ENCODE measurements at regions not wholly inside any gene's neighbourhood (a gene's known extent, or its start where the extent isn't known, plus 50 kb on each side); places are given as distances from the start of the nearest gene placed in this dataset.
"Not testable (repeated sequence)": the region's sequence is repeated elsewhere in the genome, so short reads cannot be mapped to it uniquely, and the experiment has no call there.

DNA sequence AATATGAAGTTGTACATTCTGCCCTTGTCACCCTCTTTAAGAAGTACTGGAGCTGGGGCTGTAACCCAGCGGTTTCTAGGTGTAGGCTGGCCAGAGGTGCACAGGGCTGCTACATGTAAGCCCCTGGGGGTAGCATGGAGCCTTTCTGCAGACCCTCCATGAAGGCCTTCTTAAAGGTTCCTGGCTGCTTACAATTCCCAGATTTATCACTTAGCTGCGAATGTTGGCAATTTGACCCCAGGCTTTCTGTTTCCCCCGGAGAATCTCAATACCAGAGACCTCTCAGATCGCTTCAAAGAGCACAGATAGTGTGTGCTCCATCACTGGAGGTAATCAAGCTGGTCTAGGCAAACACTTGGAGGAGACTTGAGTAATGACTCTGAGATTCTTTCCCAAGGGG is 309.4 kb downstream of the CBLN1 start:
- DNase-seq, result no peak

- no peak for DNase-seq
Observed at GRCh38 chr16:48971571-48972077, 310.0 kb downstream of the CBLN1 start.

DNA sequence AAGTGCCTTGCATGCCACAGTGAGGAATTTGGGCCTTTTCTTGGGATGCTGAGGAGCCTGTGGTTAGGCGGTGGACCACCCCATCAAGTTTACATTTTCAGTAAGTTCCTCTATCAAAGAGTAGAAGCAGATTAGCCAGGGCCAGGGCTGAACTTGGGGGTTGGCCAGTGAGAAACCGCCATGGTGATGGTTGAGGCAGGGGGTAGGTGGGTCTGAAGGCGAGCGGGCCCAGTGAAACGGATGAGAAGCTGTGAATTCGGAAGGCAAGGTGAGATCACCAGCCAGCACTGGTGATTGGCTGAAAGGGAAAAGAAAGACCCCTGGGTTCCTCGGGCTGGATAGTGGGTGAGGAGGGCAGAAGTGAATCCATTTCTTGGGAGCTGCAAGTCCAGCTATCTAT is 311.4 kb downstream of the CBLN1 start:
- no peak for DNase-seq

GRCh38 chr16:48969611-48970010 is 312.0 kb downstream of the CBLN1 start:
- no peak for DNase-seq

DNA sequence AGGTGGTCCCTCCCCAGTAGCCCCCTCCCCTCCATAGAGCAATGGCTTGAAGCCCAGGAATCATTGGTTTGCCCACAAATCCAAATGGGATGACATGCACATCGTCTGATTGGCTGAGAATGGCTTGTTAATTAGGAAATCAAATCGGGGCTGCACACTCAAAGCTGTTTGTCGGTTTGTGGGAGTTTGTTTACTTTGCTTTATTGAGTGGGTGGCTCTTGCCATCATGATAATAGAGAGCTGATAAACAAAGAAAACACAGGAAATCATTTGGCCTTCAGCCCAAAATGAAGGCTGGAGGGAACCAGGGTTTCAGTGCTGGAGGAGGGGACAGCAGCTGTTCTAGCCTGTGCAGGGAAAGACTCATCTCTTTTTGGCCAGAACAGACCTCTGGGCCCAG is 316.3 kb downstream of the CBLN1 start:
- DNase-seq, result no peak

DNA sequence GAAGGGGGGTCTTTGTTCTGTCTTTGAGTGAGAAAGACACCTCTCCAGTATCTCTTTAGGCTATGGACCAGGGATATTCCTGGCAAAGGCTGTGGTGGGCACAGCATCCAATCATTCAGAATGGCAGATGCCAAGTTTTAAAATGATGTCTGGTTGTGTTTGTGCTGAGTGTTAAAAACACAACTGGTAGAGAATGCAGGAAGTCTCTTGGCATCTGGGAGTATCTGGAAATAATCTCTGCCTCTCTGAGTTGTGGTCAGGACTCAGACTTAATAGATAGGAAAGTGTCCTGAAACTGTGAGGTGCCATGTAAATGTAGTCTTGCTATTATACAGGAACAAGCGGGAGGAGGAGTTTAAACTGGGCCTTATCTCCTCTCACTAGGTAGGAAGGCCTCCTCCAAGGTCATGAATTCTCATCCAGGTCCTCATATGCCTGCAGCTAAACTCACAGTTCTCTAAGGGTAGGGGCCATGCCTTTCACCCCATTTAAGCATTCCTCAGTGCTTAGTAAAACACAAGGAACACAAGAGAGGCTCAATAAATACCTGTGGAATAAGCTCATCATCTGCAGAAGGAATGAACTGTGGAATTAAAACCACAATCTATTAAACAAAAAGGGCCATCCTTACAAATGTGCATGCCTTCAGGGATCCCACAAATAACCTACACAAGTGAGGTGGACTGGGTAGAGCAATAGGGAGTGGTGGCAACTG is 317.6 kb downstream of the CBLN1 start:
- no peak for DNase-seq

DNA sequence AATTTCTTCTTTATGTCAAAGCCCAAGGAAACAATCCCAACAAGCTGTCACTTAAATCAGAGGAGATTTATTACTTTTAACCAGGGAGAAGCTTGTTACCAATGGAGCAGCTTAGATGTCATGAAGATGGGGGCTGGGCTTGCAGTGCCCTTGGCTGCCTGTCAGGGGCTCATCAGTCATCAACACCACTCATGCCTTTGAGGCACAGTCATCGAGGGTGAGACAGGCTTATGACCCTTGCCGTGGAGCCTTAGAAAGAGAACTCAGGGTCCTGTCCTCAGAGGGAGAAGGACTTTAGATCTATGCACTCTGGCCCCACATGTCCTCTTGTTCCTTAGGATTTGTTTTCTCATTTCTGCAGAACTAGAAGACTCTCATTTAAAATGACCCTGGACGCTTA is 318.3 kb downstream of the CBLN1 start:
- no peak for DNase-seq

GRCh38 chr16:48961546-48961945 is 320.1 kb downstream of the CBLN1 start:
- no peak for DNase-seq

- DNase-seq, result no peak
Observed at GRCh38 chr16:48960830-48961229, 320.8 kb downstream of the CBLN1 start.

- no peak for DNase-seq
Observed at GRCh38 chr16:48959747-48960146, 321.9 kb downstream of the CBLN1 start.

DNA sequence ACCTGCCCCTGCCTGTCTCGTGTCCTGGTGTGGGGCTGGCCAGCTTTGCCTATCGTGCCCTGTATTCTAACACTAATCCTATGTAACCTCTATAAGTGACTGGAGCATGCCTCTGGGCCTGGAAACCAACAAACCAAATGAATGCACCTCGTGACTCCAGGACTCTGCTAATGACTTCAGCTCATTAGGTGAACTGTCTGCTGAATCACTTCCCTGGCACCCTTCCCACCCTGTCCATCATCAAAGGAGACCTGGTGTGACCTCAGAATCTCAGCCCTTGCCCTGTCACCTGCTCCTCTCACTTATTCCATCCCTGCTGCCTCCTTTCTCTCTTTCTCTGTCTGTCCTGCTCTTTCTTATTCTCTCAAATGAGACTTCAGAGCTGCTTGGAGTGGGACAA is 322.4 kb downstream of the CBLN1 start:
- DNase-seq, result no peak

- no peak for DNase-seq
Observed at GRCh38 chr16:48958681-48959080, 323.0 kb downstream of the CBLN1 start.

- DNase-seq, result no peak
Observed at GRCh38 chr16:48956620-48957019, 325.0 kb downstream of the CBLN1 start.

- no peak for DNase-seq
Observed at GRCh38 chr16:48955837-48956236, 325.8 kb downstream of the CBLN1 start.

DNA sequence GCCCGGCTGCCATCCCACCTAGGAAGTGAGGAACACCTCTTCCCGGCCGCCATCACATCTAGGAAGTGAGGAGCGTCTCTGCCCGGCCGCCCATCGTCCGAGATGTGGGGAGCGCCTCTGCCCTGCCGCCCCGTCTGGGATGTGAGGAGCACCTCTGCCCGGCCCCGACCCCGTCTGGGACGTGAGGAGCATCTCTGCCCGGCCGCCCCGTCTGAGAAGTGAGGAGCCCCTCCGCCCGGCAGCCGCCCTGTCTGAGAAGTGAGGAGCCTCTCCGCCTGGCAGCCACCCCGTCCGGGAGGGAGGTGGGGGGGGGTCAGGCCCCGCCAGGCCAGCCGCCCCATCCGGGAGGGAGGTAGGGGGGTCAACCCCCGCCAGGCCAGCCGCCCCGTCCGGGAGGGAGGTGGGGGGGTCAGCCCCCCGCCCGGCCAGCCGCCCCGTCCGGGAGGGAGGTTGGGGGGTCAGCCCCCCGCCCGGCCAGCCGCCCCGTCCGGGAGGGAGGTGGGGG is 330.0 kb downstream of the CBLN1 start:
- DNase-seq, result not testable (repeated sequence)

DNA sequence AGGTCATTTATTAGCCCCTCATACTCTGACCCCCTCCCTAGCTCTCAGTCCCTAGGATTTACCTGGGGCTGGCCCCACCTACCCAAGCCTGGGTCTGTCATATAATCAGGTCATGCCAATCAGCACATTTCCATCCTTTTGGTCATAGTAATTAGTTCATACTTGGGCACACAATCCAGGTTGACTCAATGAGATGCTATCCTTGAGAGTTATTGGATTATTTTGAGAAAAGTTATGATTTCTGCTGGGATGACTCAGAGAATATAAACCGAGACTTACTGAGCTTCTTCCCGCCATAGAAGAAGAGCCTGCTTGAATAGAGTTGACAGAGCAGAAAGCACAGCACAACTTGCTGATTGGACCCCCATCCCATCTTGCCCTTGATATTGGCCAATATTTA is 331.5 kb downstream of the CBLN1 start:
- DNase-seq, result no peak

GRCh38 chr16:48949636-48950035 is 332.0 kb downstream of the CBLN1 start:
- no peak for DNase-seq

DNA sequence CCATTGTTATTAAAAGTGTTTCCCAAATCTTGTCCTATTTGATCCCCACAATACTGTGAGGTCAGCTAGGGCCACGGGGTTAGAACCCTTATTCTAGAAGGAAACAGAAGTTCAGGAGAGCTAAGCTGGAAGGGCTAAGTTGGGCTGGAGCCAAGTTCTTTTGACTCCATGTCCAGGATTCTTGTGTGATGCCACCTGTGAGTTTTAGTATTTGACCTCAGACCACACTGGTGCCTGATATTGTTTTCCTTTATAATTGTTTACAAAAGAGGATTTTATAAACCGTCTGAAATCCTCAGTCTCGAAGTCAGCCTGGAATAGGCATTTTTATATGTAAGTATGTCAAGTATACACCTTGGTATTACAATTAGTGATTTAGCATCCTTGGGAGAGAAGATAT is 332.7 kb downstream of the CBLN1 start:
- no peak for DNase-seq

DNA sequence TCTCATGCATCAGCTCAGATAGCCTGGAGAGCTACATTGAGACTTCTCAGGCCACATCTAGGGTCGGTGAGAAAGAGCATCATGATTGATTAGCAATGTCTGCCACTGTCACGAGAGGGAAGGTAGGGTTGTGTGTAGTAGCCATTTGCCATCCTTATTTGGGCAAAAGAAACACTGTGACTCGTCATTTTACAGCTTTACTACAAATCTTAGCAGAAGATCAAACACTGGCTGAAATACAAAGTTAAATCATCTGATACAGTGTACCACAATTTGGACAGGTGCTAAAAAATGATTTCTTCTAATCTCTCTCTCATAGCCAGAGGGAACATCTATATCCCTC is 334.3 kb downstream of the CBLN1 start:
- no peak for DNase-seq

GRCh38 chr16:48946686-48947370 is 334.8 kb downstream of the CBLN1 start:
- DNase-seq, result no peak

DNA sequence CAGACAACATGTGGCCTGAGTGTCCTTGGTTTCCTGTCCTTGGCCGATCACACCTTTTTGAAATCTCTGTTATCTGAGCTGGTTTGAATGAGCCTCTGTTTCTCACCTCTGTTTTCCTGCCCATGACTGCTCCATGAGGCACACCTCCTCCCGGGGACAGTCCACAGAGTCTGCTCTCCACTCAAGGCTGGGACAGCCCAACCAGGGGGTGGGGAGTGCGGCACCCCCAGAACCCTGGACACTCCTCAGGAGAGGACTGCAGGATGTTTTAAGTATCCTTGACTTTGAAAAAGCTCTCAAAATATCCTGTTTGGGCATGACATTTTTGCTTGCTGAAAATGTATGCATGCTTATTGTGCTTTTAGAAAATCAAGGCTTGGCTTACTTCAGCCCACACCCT is 333.0 kb upstream of the N4BP1 start:
- no peak for DNase-seq

- no peak for DNase-seq
Observed at GRCh38 chr16:48936811-48937210, 326.8 kb upstream of the N4BP1 start.

GRCh38 chr16:48932216-48932855 is 322.4 kb upstream of the N4BP1 start:
- no peak for DNase-seq

DNA sequence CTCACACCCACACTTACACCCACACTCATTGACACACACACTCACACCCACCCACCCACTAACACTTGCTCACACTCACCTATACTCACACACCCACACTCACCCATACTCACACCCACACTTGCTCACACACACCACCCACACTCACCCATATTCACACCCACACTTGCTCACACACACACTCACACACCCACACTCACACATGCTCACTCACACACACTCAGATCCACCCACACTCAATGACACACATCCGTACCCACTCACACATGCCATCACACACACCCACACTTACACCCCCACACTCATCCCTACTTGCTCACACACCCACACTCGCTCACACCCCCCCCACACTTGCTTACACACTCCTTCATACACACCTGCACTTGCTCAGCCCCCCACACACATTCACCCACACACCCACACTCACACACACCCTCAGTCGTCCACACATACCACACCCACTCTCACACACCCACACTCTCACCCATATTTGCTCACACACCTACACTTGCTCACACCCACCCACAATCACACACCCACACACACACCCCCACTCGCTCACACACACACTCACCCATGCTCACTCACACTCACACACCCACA is 321.1 kb upstream of the N4BP1 start:
- DNase-seq, result no peak
